ENCODE measurements at regions not wholly inside any gene's neighbourhood (a gene's known extent, or its start where the extent isn't known, plus 50 kb on each side); places are given as distances from the start of the nearest gene placed in this dataset.

DNA sequence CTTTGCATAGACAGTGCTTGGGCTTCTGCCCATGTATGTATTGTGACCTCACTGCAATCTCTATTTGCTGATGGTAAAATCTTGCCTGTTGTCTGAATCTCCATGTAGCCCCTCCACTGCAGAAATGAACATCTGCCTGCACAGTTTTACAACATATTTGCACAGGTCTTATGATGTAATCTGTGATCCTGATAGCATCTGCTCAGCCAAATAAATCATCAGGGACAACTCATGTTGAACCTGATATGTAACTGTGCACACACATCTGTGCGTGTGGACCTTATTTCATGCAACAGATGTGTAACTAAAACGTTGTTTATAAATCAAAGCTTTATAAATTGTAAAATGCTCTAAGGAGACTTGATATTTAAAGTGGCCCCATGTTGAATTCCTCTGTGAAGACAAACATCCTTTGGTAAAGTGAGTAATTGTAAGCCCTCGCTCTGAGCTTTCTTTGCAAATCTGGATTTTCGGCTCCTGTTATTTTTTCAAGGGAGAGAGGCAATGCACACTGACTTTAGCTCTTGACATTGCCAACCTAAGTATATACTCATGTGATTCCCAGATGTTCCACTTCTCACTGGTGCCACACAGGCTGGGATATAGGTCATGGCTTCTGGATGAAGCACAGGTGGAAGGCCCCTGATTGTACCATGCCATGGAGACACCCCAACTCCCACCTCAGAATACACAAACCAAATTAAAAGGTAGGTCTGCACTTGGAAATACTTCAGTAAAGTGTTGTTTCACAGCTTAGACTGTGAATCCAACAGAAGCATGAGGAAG is 371.3 kb downstream of the GRIN2B start:
- TF ChIP-seq, protein P1, sequence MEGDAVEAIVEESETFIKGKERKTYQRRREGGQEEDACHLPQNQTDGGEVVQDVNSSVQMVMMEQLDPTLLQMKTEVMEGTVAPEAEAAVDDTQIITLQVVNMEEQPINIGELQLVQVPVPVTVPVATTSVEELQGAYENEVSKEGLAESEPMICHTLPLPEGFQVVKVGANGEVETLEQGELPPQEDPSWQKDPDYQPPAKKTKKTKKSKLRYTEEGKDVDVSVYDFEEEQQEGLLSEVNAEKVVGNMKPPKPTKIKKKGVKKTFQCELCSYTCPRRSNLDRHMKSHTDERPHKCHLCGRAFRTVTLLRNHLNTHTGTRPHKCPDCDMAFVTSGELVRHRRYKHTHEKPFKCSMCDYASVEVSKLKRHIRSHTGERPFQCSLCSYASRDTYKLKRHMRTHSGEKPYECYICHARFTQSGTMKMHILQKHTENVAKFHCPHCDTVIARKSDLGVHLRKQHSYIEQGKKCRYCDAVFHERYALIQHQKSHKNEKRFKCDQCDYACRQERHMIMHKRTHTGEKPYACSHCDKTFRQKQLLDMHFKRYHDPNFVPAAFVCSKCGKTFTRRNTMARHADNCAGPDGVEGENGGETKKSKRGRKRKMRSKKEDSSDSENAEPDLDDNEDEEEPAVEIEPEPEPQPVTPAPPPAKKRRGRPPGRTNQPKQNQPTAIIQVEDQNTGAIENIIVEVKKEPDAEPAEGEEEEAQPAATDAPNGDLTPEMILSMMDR (IDR thresholded peaks at IDR 0.05), result no peak

DNA sequence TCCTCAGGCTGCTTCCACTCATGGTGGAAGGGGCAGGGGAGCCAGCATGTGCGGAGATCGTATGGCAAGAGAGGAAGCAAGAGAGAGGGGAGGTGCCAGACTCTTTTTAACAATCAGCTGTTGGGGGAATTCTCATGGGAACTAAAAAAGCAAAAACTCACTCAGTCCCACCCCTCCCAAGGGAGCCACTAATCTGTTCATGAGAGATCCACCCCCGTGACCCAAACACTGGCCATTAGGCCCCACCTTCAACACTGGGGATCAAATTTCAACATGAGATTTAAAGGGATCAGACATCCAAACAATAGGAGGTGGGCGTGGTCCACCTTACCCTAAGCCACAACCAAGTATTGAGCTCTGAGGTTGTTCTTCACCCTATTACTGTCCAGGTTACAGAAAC is 375.1 kb downstream of the GRIN2B start:
- TF ChIP-seq, protein P1 (IDR thresholded peaks at IDR 0.05), result no peak

DNA sequence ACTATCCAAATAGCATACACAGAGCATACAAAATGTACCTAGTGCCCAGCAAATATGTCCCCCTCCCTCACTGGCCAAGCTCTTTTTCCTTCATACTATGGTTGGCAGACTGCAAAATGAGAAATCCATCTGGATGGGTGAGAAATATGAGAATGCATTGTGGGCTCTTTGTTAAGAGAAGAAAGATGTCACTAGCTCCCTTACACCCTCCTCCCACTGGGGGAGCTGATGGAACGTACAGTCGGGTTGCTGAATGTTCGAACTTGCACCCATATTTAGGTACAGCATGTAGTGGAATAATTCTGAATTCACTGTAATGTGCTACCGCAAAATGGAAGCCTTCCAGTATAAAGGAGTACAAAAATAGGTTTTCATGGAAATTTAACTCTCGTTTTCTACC is 377.4 kb downstream of the GRIN2B start:
- TF ChIP-seq, protein P1 (IDR thresholded peaks at IDR 0.05), result no peak

DNA sequence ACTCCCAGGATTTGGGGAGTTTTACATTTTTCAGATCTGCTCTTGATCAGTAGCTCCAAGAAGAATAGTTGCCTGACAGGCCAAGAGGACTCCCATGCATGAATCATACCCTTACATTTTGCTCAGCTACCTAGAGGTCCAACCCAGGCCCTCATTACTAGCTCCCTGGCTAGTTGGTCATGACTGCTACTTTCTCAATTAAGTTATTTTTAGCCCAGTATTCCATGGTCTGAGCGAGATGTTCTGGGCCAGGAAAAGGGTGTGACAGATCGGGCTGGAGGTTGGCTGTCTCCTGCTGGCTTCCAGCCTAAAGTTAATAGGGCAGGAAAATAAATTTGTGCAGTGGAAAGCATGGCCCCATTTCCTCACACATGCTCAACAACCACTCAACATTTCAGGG is 379.2 kb downstream of the GRIN2B start:
- TF ChIP-seq, protein P1 (IDR thresholded peaks at IDR 0.05), result no peak

DNA sequence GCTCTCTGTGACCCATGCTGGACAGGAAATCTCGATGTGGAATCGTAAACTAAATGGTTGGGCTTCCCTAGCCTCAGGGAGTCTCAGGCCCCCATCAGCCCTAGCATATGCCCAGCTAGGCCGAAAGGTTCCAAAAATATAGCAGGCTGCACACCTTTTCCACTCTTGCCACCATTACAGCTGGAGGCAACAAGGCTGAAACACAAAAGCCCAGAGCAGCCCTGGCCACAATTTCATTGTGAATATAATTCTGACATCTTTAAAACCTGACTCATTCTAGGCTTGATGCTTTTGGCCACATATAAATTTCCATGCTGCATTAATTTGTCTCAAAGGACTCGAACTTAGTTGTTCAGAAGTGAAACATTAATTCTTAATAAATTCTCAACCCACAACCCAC is 382.2 kb downstream of the GRIN2B start:
- TF ChIP-seq, protein P1 (IDR thresholded peaks at IDR 0.05), result no peak

DNA sequence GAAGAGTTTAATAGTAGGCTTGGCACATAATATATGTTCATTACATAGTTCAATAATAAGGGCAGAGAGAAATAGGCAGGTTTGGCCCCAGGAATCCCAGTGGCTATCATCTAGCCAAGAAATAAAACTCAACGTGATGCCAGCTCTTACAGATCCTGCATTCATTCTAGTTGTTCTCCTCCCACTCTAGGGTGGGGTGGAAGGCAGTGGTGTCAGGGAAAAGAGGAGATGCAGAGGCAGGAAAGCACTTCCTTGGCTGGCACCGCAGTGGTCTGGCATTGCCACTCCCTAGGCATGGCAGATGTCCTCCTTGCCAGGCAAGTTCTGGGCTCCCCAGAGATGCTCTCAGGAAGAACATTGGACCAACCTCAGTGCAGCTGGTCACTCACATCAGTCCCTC is 383.6 kb downstream of the GRIN2B start:
- TF ChIP-seq, protein P1 (IDR thresholded peaks at IDR 0.05), result no peak

DNA sequence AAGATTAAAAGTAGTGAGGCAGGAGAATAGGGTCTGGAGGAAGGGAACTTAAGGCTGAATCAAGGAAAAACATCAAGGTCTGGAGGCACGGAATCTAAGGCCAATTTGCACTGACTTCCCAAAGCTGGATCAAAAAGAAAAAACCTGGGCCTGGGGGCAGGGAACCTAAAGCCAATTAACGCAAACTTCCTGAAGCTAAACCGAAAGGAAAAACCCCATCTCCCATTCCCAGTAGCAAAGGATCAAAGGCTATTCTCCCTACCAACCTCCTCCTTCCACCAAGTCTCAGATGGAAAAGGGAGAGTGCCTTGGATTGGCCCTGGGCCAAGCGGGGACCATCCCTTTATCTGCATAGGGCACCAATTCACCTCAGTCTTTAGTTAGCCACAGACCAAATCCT is 384.2 kb downstream of the GRIN2B start:
- TF ChIP-seq, protein P1 (IDR thresholded peaks at IDR 0.05), result no peak

DNA sequence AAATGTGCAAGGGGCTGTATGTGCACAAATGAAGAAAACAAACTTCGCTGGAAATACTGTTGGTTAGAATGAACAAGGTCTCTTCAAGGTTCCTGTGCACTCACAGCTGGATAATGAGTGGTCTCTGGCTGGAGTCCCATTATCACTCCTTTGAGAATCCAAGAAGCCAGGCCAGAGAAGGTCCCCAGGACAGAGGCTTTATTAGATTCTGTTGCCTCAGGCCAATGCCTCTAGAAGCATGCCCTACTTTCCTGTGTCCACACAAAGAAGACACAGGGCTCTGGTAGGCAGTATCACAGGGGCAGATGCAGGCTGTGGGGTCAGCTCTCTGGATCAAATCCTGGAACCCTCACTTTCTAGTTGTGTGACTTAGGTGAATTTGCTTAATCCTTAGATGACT is 384.7 kb downstream of the GRIN2B start:
- TF ChIP-seq, protein P1 (IDR thresholded peaks at IDR 0.05), result no peak
